ENCODE measurements at regions not wholly inside any gene's neighbourhood (a gene's known extent, or its start where the extent isn't known, plus 50 kb on each side); places are given as distances from the start of the nearest gene placed in this dataset.

- no peak for TF ChIP-seq CTCF (IDR thresholded peaks at IDR 0.05; ENCODE audit: borderline replicate concordance, extremely low read depth, insufficient read depth)
- FAIRE-seq = no peak
- intact Hi-C loops (cut with DNase I) = no loop called here
- Histone ChIP-seq H3K9ac (ENCODE audit: low read length in 3 of 3) (no peak overlapping the region), H3K36me3 (ENCODE audit: control insufficient read depth in 2 of 3, insufficient read depth in 3 of 3, low read length in 3 of 3) (no peaks in the 10 kb centered on the region), H3K4me3 (ENCODE audit: low read length in 3 of 3) (no peak overlapping the region), H3K27ac (ENCODE audit: low read depth in 2 of 2, low read length in 2 of 2) (no peak overlapping the region), H3K4me1 (ENCODE audit: control insufficient read depth in 2 of 3, insufficient read depth in 2 of 3, low read depth in 1 of 3, low read length in 3 of 3) (no peaks in the 10 kb centered on the region), H3K27me3 (ENCODE audit: control insufficient read depth, insufficient read depth, low read length) (no peaks in the 10 kb centered on the region), H3K9me3 (ENCODE audit: control insufficient read depth in 2 of 3, insufficient read depth in 1 of 3, low read length in 3 of 3) (no peaks in the 10 kb centered on the region)
- no peak for DNase-seq
Measured at GRCh38 chr10:2445370-2445769, 622.0 kb upstream of the PFKP start.

DNA sequence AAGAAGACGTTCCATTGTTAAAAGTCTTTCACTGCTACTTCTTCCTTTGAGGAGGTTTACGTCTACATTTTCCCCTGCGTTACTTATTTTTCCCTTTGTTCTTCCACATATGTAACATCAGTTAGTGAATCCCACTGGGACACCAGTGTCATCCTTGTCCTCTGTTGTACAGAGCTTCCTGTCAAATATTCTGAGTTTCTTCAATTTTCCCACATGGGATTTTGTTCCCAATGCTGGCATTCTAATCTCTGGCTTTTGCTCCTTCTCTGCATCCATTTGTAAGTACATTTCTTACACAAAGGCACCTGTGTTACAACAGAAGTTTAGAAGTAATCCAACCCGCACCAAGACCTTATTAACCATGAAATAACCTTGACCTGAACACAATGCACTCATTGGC lies 627.4 kb upstream of the PFKP start:
- no peak for TF ChIP-seq CTCF (IDR thresholded peaks at IDR 0.05; ENCODE audit: borderline replicate concordance, extremely low read depth, insufficient read depth)
- intact Hi-C loops (cut with DNase I) = no loop called here
- no peak for FAIRE-seq

GRCh38 chr10:2439000-2439399 lies 628.3 kb upstream of the PFKP start:
- DNase-seq (no peak), FAIRE-seq (no peak)
- Histone ChIP-seq H3K4me1 (ENCODE audit: control insufficient read depth in 2 of 3, insufficient read depth in 2 of 3, low read depth in 1 of 3, low read length in 3 of 3) (no peaks in the 10 kb centered on the region), H3K27ac (ENCODE audit: low read depth in 2 of 2, low read length in 2 of 2) (no peak overlapping the region), H3K36me3 (ENCODE audit: control insufficient read depth in 2 of 3, insufficient read depth in 3 of 3, low read length in 3 of 3) (no peaks in the 10 kb centered on the region), H3K27me3 (ENCODE audit: control insufficient read depth, insufficient read depth, low read length) (no peaks in the 10 kb centered on the region), H3K4me3 (ENCODE audit: low read length in 3 of 3) (no peak overlapping the region), H3K9me3 (ENCODE audit: control insufficient read depth in 2 of 3, insufficient read depth in 1 of 3, low read length in 3 of 3) (no peaks in the 10 kb centered on the region), H3K9ac (ENCODE audit: low read length in 3 of 3) (no peak overlapping the region)
- intact Hi-C loops (cut with DNase I) = no loop called here
- TF ChIP-seq CTCF (IDR thresholded peaks at IDR 0.05; ENCODE audit: borderline replicate concordance, extremely low read depth, insufficient read depth) = no peak

More for the DNA sequence above, 627.4 kb upstream of the PFKP start:
- Histone ChIP-seq H3K9ac (ENCODE audit: low read length in 3 of 3) (no peak overlapping the region), H3K27ac (ENCODE audit: low read depth in 2 of 2, low read length in 2 of 2) (no peak overlapping the region), H3K27me3 (ENCODE audit: control insufficient read depth, insufficient read depth, low read length) (no peaks in the 10 kb centered on the region), H3K9me3 (ENCODE audit: control insufficient read depth in 2 of 3, insufficient read depth in 1 of 3, low read length in 3 of 3) (no peaks in the 10 kb centered on the region), H3K4me1 (ENCODE audit: control insufficient read depth in 2 of 3, insufficient read depth in 2 of 3, low read depth in 1 of 3, low read length in 3 of 3) (no peaks in the 10 kb centered on the region), H3K4me3 (ENCODE audit: low read length in 3 of 3) (no peak overlapping the region), H3K36me3 (ENCODE audit: control insufficient read depth in 2 of 3, insufficient read depth in 3 of 3, low read length in 3 of 3) (no peaks in the 10 kb centered on the region)
- no peak for DNase-seq

DNA sequence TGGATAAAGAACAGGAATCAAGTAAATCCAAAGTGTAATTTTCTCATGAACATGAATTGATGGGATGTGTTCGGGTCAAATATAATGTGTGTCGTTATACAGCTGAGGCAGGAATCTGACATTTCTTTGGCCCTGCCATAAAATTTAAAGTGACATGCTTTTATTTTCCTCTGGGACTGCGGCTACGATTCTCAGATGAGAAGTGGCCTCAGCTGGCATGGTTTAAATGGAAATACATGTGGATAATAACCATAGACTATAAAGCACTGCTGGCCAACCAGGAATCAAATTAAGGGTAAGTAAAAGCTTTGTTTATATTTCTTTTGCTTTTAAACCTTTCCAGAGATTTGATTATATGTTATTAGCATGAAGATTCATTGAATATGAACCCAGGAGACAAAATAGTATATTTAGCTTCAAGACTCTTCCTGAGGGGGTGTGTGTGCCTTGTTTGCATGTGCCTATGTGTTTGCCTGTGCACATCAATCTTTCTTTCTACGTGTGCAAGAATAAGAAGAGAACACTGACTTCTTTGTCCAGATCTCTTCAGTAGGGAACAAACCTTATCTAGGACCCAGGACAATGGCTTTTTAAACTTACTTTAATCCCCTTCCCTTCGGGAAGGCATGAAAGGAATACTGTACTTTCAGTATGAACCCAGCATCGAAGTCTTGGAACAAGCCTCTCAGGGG lies 629.0 kb upstream of the PFKP start:
- H3K27ac ChIP-seq (ENCODE audit: low read depth in 2 of 2, low read length in 2 of 2) = no peak overlapping the region
- no peaks in the 10 kb centered on the region for H3K36me3 ChIP-seq (ENCODE audit: control insufficient read depth in 2 of 3, insufficient read depth in 3 of 3, low read length in 3 of 3)
- intact Hi-C loops (cut with DNase I) = no loop called here
- no peak overlapping the region for H3K9ac ChIP-seq (ENCODE audit: low read length in 3 of 3)
- TF ChIP-seq CTCF (IDR thresholded peaks at IDR 0.05; ENCODE audit: borderline replicate concordance, extremely low read depth, insufficient read depth) = no peak
- FAIRE-seq = no peak
- no peaks in the 10 kb centered on the region for H3K9me3 ChIP-seq (ENCODE audit: control insufficient read depth in 2 of 3, insufficient read depth in 1 of 3, low read length in 3 of 3)
- no peaks in the 10 kb centered on the region for H3K27me3 ChIP-seq (ENCODE audit: control insufficient read depth, insufficient read depth, low read length)
- DNase-seq = no peak
- H3K4me1 ChIP-seq (ENCODE audit: control insufficient read depth in 2 of 3, insufficient read depth in 2 of 3, low read depth in 1 of 3, low read length in 3 of 3) = no peaks in the 10 kb centered on the region
- no peak overlapping the region for H3K4me3 ChIP-seq (ENCODE audit: low read length in 3 of 3)

Data from kidney (tissue), 13 donors.